H1 (cell line): ENCODE measurements at regions not wholly inside any gene's neighbourhood (a gene's known extent, or its start where the extent isn't known, plus 50 kb on each side); places are given as distances from the start of the nearest gene placed in this dataset.

Source experiments
- ATF2 ChIP-seq: IDR thresholded peaks from 2 replicates; pipeline ENCODE4 v1.6.1; 2012; ENCODE audit warnings: low read length, inconsistent platforms
- CHD1 ChIP-seq: IDR thresholded peaks from 2 replicates; pipeline ENCODE4 v1.6.1; 2012; ENCODE audit warnings: low read depth, low read length, improper control_type of control experiment
- CREB1 ChIP-seq: IDR thresholded peaks from 2 replicates; pipeline ENCODE4 v1.6.1; 2012; ENCODE audit warnings: inconsistent platforms
- CTCF ChIP-seq, 3 experiments: IDR thresholded peaks; 1 replicate in 2 of 3; 2 replicates in 1 of 3; pipeline versions ENCODE4 v1.5.1 to v1.6.1; 2011; ENCODE audit warnings: low read length in 3 of 3, mild to moderate bottlenecking in 3 of 3, inconsistent platforms in 2 of 3, low read depth in 1 of 3, moderate library complexity in 1 of 3; ENCODE audit not compliant: insufficient read depth in 1 of 3; ENCODE audit errors: control extremely low read depth in 1 of 3
- GTF2F1 ChIP-seq: IDR thresholded peaks from 2 replicates; pipeline ENCODE4 v1.6.1; 2012; ENCODE audit warnings: low read depth, low read length, improper control_type of control experiment, borderline replicate concordance
- HDAC6 ChIP-seq: IDR thresholded peaks from one replicate; pipeline ENCODE4 v1.7.1; 2012; ENCODE audit warnings: low read depth, mild to moderate bottlenecking, inconsistent platforms, low read length, moderate library complexity
- JUN ChIP-seq: IDR thresholded peaks from 2 replicates; pipeline ENCODE4 v1.6.1; 2011; ENCODE audit warnings: low read depth, mild to moderate bottlenecking, improper control_type of control experiment, low read length
- MAFK ChIP-seq: IDR thresholded peaks from 2 replicates; pipeline ENCODE4 v1.6.1; 2012; ENCODE audit warnings: low read depth, mild to moderate bottlenecking, improper control_type of control experiment, low read length
- POLR2A ChIP-seq, 2 experiments: IDR thresholded peaks; 1 replicate in 1 of 2; 2 replicates in 1 of 2; pipeline ENCODE4 v1.6.1; 2011; ENCODE audit warnings: low read depth in 2 of 2, low read length in 2 of 2, mild to moderate bottlenecking in 2 of 2; ENCODE audit errors: control extremely low read depth in 1 of 2
- POLR2AphosphoS5 ChIP-seq: IDR thresholded peaks from 2 replicates; pipeline ENCODE4 v1.6.1; 2011; ENCODE audit warnings: low read depth, low read length
- RNF2 ChIP-seq: fragments of 200-900, 300-1000 bp; sonication (generic); IDR thresholded peaks from 2 replicates; pipeline ENCODE4 v1.7.1; 2016; ENCODE audit warnings: borderline replicate concordance, low read depth, mild to moderate bottlenecking, antibody characterized with exemption, low read length; ENCODE audit not compliant: poor library complexity, severe bottlenecking; ENCODE audit errors: missing control alignments
- SIRT6 ChIP-seq: IDR thresholded peaks from one replicate; pipeline ENCODE4 v1.7.1; 2012; ENCODE audit warnings: low read length, inconsistent platforms
- TAF1 ChIP-seq: IDR thresholded peaks from 2 replicates; pipeline ENCODE4 v1.6.1; 2011; ENCODE audit warnings: mild to moderate bottlenecking, low read depth, low read length
- ZNF274 ChIP-seq: IDR thresholded peaks from 2 replicates; pipeline ENCODE4 v1.7.0; 2012; ENCODE audit warnings: low read length, borderline replicate concordance; ENCODE audit errors: extremely low read depth

- TF ChIP-seq SIRT6: no peak
- TF ChIP-seq POLR2A (IDR thresholded peaks at IDR 0.05; ENCODE audit: control extremely low read depth in 1 of 2, low read depth in 2 of 2, low read length in 2 of 2): no peak
- TF ChIP-seq POLR2AphosphoS5: no peak
- no peak for TF ChIP-seq CREB1
- no peak for TF ChIP-seq CTCF (IDR thresholded peaks at IDR 0.05; ENCODE audit: control extremely low read depth in 1 of 3, insufficient read depth in 1 of 3, low read depth in 1 of 3, low read length in 3 of 3)
- TF ChIP-seq JUN: no peak
- TF ChIP-seq ATF2: no peak
- TF ChIP-seq GTF2F1: no peak
- no peak for TF ChIP-seq CHD1
- TF ChIP-seq ZNF274: no peak
- no peak for TF ChIP-seq MAFK
- no peak for TF ChIP-seq TAF1
- no peak for TF ChIP-seq HDAC6
- TF ChIP-seq RNF2: no peak
Measured at GRCh38 chr7:130932667-130933432, 198.8 kb upstream of the KLF14 start.
